ENCODE measurements at regions not wholly inside any gene's neighbourhood (a gene's known extent, or its start where the extent isn't known, plus 50 kb on each side); places are given as distances from the start of the nearest gene placed in this dataset.

- no peak for DNase-seq
- Mint-ChIP-seq H3K4me3 (no peak overlapping the region), H3K36me3 (ENCODE audit: low read depth) (no peaks in the 10 kb centered on the region), H3K4me1 (no peaks in the 10 kb centered on the region), H3K27ac (no peak overlapping the region), H3K27me3 (no peaks in the 10 kb centered on the region), H3K9me3 (peaks cover 3% of the 10 kb centered on the region)
- ChIA-PET POLR2A (no interaction called here), CTCF (no interaction called here)
- ATAC-seq (ENCODE audit: low read depth), result no peak
- intact Hi-C loops (cut with micrococcal nuclease), result no loop called here
- no peak for TF ChIP-seq CTCF (IDR thresholded peaks at IDR 0.05)
Measured at GRCh38 chr12:90790747-90791146, 164.2 kb downstream of the CCER1 start.

DNA sequence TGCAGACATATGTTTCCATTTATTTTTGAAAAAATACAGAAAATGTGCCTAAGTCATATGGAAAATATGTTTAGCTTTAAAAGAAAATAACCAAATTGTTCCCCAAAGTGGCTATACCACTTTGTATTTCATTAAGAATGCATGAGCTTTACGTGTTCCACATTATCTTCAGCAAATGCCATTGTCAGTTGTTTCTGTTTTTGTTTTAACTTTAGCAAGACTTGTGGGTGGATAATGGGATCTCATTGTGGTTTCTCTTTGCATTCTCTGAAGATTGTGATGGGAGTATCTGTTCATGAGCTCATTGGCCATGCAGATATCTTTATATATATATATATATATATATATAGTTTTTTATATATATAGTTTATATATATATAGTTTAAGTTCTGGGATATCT, 181.5 kb downstream of the CCER1 start:
- no peak for TF ChIP-seq CTCF (IDR thresholded peaks at IDR 0.05)
- Mint-ChIP-seq H3K4me1 (no peaks in the 10 kb centered on the region), H3K4me3 (no peak overlapping the region), H3K27me3 (no peaks in the 10 kb centered on the region), H3K36me3 (ENCODE audit: low read depth) (no peaks in the 10 kb centered on the region), H3K27ac (no peak overlapping the region), H3K9me3 (no peaks in the 10 kb centered on the region)
- POLR2A ChIA-PET, result no interaction called here
- DNase-seq (no peak), ATAC-seq (ENCODE audit: low read depth) (no peak)
- CTCF ChIA-PET, result no interaction called here
- intact Hi-C loops (cut with micrococcal nuclease), result no loop called here

DNA sequence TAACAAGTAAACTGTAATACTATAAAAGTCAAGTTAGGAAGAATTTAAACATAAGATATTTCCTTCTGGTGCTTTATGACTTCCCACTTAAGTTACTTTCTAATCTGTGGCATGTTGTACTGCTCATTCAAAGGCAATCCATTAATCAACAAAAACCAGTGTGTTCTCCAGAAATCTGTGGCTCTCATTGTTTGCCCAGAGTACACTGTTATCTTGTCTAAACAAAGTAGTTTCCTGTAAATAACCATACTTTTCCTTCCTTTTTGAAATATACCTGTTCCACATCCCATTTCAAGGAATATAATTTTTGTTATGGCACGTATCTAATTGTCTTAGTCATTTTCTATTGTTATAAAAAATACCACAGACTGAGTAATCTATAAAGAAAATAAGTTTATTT, 184.1 kb downstream of the CCER1 start:
- Mint-ChIP-seq H3K9me3 (no peaks in the 10 kb centered on the region), H3K36me3 (ENCODE audit: low read depth) (no peaks in the 10 kb centered on the region), H3K4me3 (no peak overlapping the region), H3K4me1 (no peaks in the 10 kb centered on the region), H3K27me3 (no peaks in the 10 kb centered on the region), H3K27ac (no peak overlapping the region)
- DNase-seq, result no peak
- no peak for TF ChIP-seq CTCF (IDR thresholded peaks at IDR 0.05)
- intact Hi-C loops (cut with micrococcal nuclease), result no loop called here
- ChIA-PET CTCF (no interaction called here), POLR2A (no interaction called here)
- ATAC-seq (ENCODE audit: low read depth), result no peak

- no peak for DNase-seq
- no peak overlapping the region for H3K27ac Mint-ChIP-seq
- H3K4me3 Mint-ChIP-seq, result no peak overlapping the region
Measured at GRCh38 chr12:90757957-90758356, 197.0 kb downstream of the CCER1 start.

GRCh38 chr12:90745211-90745610, 209.8 kb downstream of the CCER1 start:
- no peak overlapping the region for H3K27ac Mint-ChIP-seq
- intact Hi-C loops (cut with micrococcal nuclease), result no loop called here
- no peaks in the 10 kb centered on the region for H3K27me3 Mint-ChIP-seq
- DNase-seq (no peak), ATAC-seq (ENCODE audit: low read depth) (no peak)
- POLR2A ChIA-PET, result no interaction called here
- no peaks in the 10 kb centered on the region for H3K4me1 Mint-ChIP-seq
- no peak overlapping the region for H3K4me3 Mint-ChIP-seq
- CTCF ChIA-PET, result no interaction called here
- no peaks in the 10 kb centered on the region for H3K36me3 Mint-ChIP-seq (ENCODE audit: low read depth)
- peaks cover 8% of the 10 kb centered on the region for H3K9me3 Mint-ChIP-seq
- TF ChIP-seq CTCF (IDR thresholded peaks at IDR 0.05), result no peak

More at GRCh38 chr12:90757957-90758356, 197.0 kb downstream of the CCER1 start:
- ATAC-seq (ENCODE audit: low read depth), result no peak
- no peak for TF ChIP-seq CTCF (IDR thresholded peaks at IDR 0.05)
- POLR2A ChIA-PET, result no interaction called here
- intact Hi-C loops (cut with micrococcal nuclease), result no loop called here
- no peaks in the 10 kb centered on the region for H3K4me1 Mint-ChIP-seq
- H3K27me3 Mint-ChIP-seq, result no peaks in the 10 kb centered on the region
- CTCF ChIA-PET, result no interaction called here
- H3K36me3 Mint-ChIP-seq (ENCODE audit: low read depth), result no peaks in the 10 kb centered on the region
- H3K9me3 Mint-ChIP-seq, result no peaks in the 10 kb centered on the region

Data from activated B cell treated with CpG ODN at 0.5 μM for 24 hours (primary cell).